Aorta (tissue), 5 donors: ENCODE measurements at regions not wholly inside any gene's neighbourhood (a gene's known extent, or its start where the extent isn't known, plus 50 kb on each side); places are given as distances from the start of the nearest gene placed in this dataset.
"Not testable (repeated sequence)": the region's sequence is repeated elsewhere in the genome, so short reads cannot be mapped to it uniquely, and the experiment has no call there.

Experiments
- ATAC-seq: fragments of 200-7000 bp; cut with Tn5 transposase; one replicate; pipeline ENCODE4 v1.9.1; 2022; ENCODE audit warnings: moderate library complexity; ENCODE audit not compliant: low FRiP score
- DNase-seq, 2 donors: peaks; one replicate each; pipeline ENCODE4 v3.0.0-alpha.2; 2020
- H3K27ac ChIP-seq, 2 donors: one replicate each; pipeline ENCODE4 v1.5.1; 2013; ENCODE audit warnings: low read length in 2 of 2, mild to moderate bottlenecking in 2 of 2, moderate library complexity in 2 of 2, control low read depth in 1 of 2, inconsistent platforms in 1 of 2, low read depth in 1 of 2
- H3K27me3 ChIP-seq, 2 donors: one replicate each; pipeline ENCODE4 v1.6.1; 2013; ENCODE audit warnings: control low read depth in 1 of 2, low read length in 1 of 2, mild to moderate bottlenecking in 1 of 2, moderate library complexity in 1 of 2; ENCODE audit not compliant: insufficient read depth in 2 of 2, control insufficient read depth in 1 of 2
- H3K36me3 ChIP-seq, 2 donors: one replicate each; pipeline ENCODE4 v1.6.1; 2013; ENCODE audit warnings: control low read depth in 1 of 2, low read length in 1 of 2, mild to moderate bottlenecking in 1 of 2; ENCODE audit not compliant: insufficient read depth in 2 of 2, control insufficient read depth in 1 of 2
- H3K4me1 ChIP-seq, 2 donors: one replicate each; pipeline ENCODE4 v1.6.1; 2013; ENCODE audit warnings: low read length in 2 of 2, control low read depth in 1 of 2, mild to moderate bottlenecking in 1 of 2, moderate library complexity in 1 of 2; ENCODE audit not compliant: insufficient read depth in 2 of 2, control insufficient read depth in 1 of 2
- H3K4me3 ChIP-seq, 2 donors: one replicate each; pipeline ENCODE4 v1.5.1; 2013; ENCODE audit warnings: low read length in 2 of 2, control low read depth in 1 of 2, mild to moderate bottlenecking in 1 of 2
- H3K9me3 ChIP-seq: one replicate; pipeline ENCODE4 v1.6.1; 2013; ENCODE audit warnings: mild to moderate bottlenecking, low read length; ENCODE audit not compliant: control insufficient read depth
- WGBS, 2 donors: extraction: QIAGEN DNeasy Blood & Tissue Kit; methylation state at CpG; one replicate each; pipeline ENCODE4 v1.1.7; 2013; 5-methylcytosine and 5-hydroxymethylcytosine counted together
- intact Hi-C, 2 donors: fragments of 100-400 bp; cut with DNase I; formaldehyde crosslinking; loops; one replicate each; pipeline versions ENCODE4 v1.14.2 to v1.15.0; 2022
- donor health status: healthy with polysubstance abuse.
- donor health status: Bipolar disorder and iron deficiency.
- donor health status: DM: no; HTN: no; CAD: no.
- donor health status: DM: no; HTN: no; CAD: no.
- donor health status: DM: yes; HTN: yes; CAD: no.

GRCh38 chr4:114312338-114312737 is 286.3 kb upstream of the UGT8 start:
- no peaks in the 10 kb centered on the region for H3K36me3 ChIP-seq
- 92 to 95% methylated on average over 3 of the region's 3 CpGs for WGBS, 2 donors
- DNase-seq (no peak), ATAC-seq (no peak)
- H3K27me3 ChIP-seq, result no peaks in the 10 kb centered on the region
- H3K27ac ChIP-seq, result no peak overlapping the region
- no peak overlapping the region for H3K4me3 ChIP-seq
- intact Hi-C loops, result no loop called here
- H3K9me3 ChIP-seq, result no peaks in the 10 kb centered on the region
- H3K4me1 ChIP-seq, result no peaks in the 10 kb centered on the region

GRCh38 chr4:114316789-114317188 is 281.8 kb upstream of the UGT8 start:
- DNase-seq (no peak), ATAC-seq (no peak)
- Histone ChIP-seq H3K4me3 (no peak overlapping the region), H3K4me1 (no peaks in the 10 kb centered on the region), H3K27me3 (no peaks in the 10 kb centered on the region), H3K9me3 (no peaks in the 10 kb centered on the region), H3K27ac (no peak overlapping the region), H3K36me3 (no peaks in the 10 kb centered on the region)
- intact Hi-C loops, result no loop called here

- H3K4me3 ChIP-seq, result no peak overlapping the region
- DNase-seq (no peak), ATAC-seq (no peak)
- no peaks in the 10 kb centered on the region for H3K36me3 ChIP-seq
- WGBS, 2 donors, result 85 to 86% methylated on average over 2 of the region's 2 CpGs
- no peaks in the 10 kb centered on the region for H3K4me1 ChIP-seq
- no peaks in the 10 kb centered on the region for H3K27me3 ChIP-seq
- H3K27ac ChIP-seq, result no peak overlapping the region
- intact Hi-C loops, result no loop called here
- no peaks in the 10 kb centered on the region for H3K9me3 ChIP-seq
Observed at GRCh38 chr4:114317564-114317963, 281.0 kb upstream of the UGT8 start.

- Histone ChIP-seq H3K27me3 (no peaks in the 10 kb centered on the region), H3K4me1 (no peaks in the 10 kb centered on the region), H3K27ac (no peak overlapping the region), H3K36me3 (no peaks in the 10 kb centered on the region), H3K9me3 (no peaks in the 10 kb centered on the region), H3K4me3 (no peak overlapping the region)
- no peak for ATAC-seq
- intact Hi-C loops, result no loop called here
- DNase-seq, result no peak
Observed at GRCh38 chr4:114318309-114318708, 280.3 kb upstream of the UGT8 start.

GRCh38 chr4:114320126-114320525 is 278.5 kb upstream of the UGT8 start:
- Histone ChIP-seq H3K27ac (no peak overlapping the region), H3K9me3 (no peaks in the 10 kb centered on the region), H3K36me3 (no peaks in the 10 kb centered on the region), H3K27me3 (no peaks in the 10 kb centered on the region), H3K4me3 (no peak overlapping the region), H3K4me1 (no peaks in the 10 kb centered on the region)
- intact Hi-C loops, result no loop called here
- ATAC-seq, result no peak
- DNase-seq, result no peak
- 93 to 95% methylated on average over 2 of the region's 2 CpGs for WGBS, 2 donors

- Histone ChIP-seq H3K9me3 (no peaks in the 10 kb centered on the region), H3K27ac (no peak overlapping the region), H3K4me3 (peak overlapping the region in 1 of 2 donors; percentile 20), H3K36me3 (no peaks in the 10 kb centered on the region), H3K27me3 (no peaks in the 10 kb centered on the region), H3K4me1 (no peaks in the 10 kb centered on the region)
- no peak for DNase-seq
- WGBS, 2 donors, result 11 to 17% methylated on average over 3 of the region's 3 CpGs
- ATAC-seq, result no peak
- intact Hi-C loops, result no loop called here
Observed at GRCh38 chr4:114321366-114321765, 277.2 kb upstream of the UGT8 start.

- 56 to 69% methylated on average over 3 of the region's 3 CpGs for WGBS, 2 donors
- ATAC-seq, result no peak
- DNase-seq, result no peak
- no peak overlapping the region for H3K4me3 ChIP-seq
- no peak overlapping the region for H3K27ac ChIP-seq
- H3K9me3 ChIP-seq, result no peaks in the 10 kb centered on the region
- intact Hi-C loops, result no loop called here
- H3K27me3 ChIP-seq, result no peaks in the 10 kb centered on the region
- no peaks in the 10 kb centered on the region for H3K4me1 ChIP-seq
- H3K36me3 ChIP-seq, result no peaks in the 10 kb centered on the region
Observed at GRCh38 chr4:114323841-114324240, 274.8 kb upstream of the UGT8 start.

- no peaks in the 10 kb centered on the region for H3K27me3 ChIP-seq
- no peak for DNase-seq
- WGBS, 2 donors, result 48 to 67% methylated on average over 1 of the region's 1 CpG
- no peak for ATAC-seq
- intact Hi-C loops, result no loop called here
- H3K9me3 ChIP-seq, result no peaks in the 10 kb centered on the region
- no peaks in the 10 kb centered on the region for H3K4me1 ChIP-seq
- H3K27ac ChIP-seq, result no peak overlapping the region
- no peak overlapping the region for H3K4me3 ChIP-seq
- no peaks in the 10 kb centered on the region for H3K36me3 ChIP-seq
Observed at GRCh38 chr4:114326358-114326757, 272.2 kb upstream of the UGT8 start.

- 99 to 100% methylated on average over 1 of the region's 1 CpG for WGBS, 2 donors
- H3K4me3 ChIP-seq, result no peak overlapping the region
- DNase-seq (no peak), ATAC-seq (no peak)
- no peaks in the 10 kb centered on the region for H3K27me3 ChIP-seq
- H3K9me3 ChIP-seq, result no peaks in the 10 kb centered on the region
- intact Hi-C loops, result no loop called here
- no peaks in the 10 kb centered on the region for H3K36me3 ChIP-seq
- no peak overlapping the region for H3K27ac ChIP-seq
- H3K4me1 ChIP-seq, result no peaks in the 10 kb centered on the region
Observed at GRCh38 chr4:114332119-114332518, 266.5 kb upstream of the UGT8 start.

GRCh38 chr4:114334363-114334762 is 264.2 kb upstream of the UGT8 start:
- not testable (repeated sequence) for H3K27me3 ChIP-seq

More at GRCh38 chr4:114334363-114334762, 264.2 kb upstream of the UGT8 start:
- H3K9me3 ChIP-seq, H3K4me1 ChIP-seq, intact Hi-C loops, H3K36me3 ChIP-seq, ATAC-seq, H3K27ac ChIP-seq, DNase-seq, H3K4me3 ChIP-seq: not testable (repeated sequence)
